ENCODE measurements at regions not wholly inside any gene's neighbourhood (a gene's known extent, or its start where the extent isn't known, plus 50 kb on each side); places are given as distances from the start of the nearest gene placed in this dataset.

DNA sequence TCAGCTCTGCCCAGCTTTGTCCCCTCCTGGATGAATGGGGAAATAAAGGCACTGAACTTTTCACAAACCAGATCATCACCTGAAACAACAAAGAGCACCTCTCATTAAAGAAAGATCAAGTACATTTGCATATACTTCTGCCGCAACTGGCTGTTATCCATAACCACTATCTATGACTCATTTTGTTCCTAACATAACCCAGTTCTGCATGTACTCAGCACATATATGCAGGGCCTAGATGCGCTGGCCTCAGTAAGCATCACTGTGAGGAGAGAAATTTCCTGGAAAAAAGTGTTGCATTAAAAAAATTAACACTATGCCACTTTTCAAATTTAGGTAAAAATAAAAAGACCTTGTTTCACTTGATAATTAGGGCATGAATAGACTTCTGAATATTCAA is 1718.4 kb downstream of the TP53TG3F start:
- WGBS, result 78% methylated on average over 2 of the region's 2 CpGs
- no peaks in the 10 kb centered on the region for H3K36me3 ChIP-seq
- no peaks in the 10 kb centered on the region for H3K27me3 ChIP-seq (replicated peaks; ENCODE audit: insufficient read depth)
- intact Hi-C loops (cut with DNase I), result no loop called here
- no peaks in the 10 kb centered on the region for H3K4me1 ChIP-seq (replicated peaks)
- TF ChIP-seq POLR2AphosphoS5 (IDR thresholded peaks at IDR 0.05) (no peak), POLR2A (IDR thresholded peaks at IDR 0.05) (no peak), CTCF (IDR thresholded peaks at IDR 0.05) (no peak)
- no peak overlapping the region for H3K4me3 ChIP-seq
- no peak overlapping the region for H3K27ac ChIP-seq
- no peak for DNase-seq (ENCODE audit: low spot score)
- H3K9me3 ChIP-seq, result no peaks in the 10 kb centered on the region

DNA sequence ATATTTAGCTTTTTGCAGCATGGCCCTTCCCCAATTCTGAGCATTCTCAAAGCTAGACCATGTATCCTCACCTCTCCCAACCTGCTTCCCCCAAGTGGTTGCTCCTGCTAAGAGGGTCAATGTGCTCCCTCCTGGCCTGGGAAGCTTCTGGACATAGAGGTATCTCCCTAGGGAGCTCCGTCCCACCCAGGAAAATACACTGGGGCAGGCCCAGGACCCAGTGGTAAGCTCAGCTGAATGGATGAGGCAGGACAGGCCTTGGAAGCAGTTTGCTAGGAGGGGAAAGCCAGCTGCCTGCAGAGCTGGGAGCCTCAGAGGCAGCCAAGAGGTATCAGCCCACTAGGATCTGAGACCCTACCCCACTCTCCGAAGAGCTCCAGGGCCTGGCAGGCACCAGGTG is 1721.6 kb downstream of the TP53TG3F start:
- H3K4me1 ChIP-seq (replicated peaks), result no peaks in the 10 kb centered on the region
- intact Hi-C loops (cut with DNase I), result no loop called here
- no peak overlapping the region for H3K27ac ChIP-seq
- no peak for DNase-seq (ENCODE audit: low spot score)
- 52% methylated on average over 2 of the region's 2 CpGs for WGBS
- TF ChIP-seq POLR2A (IDR thresholded peaks at IDR 0.05), result no peak
- no peak for TF ChIP-seq CTCF (IDR thresholded peaks at IDR 0.05)
- no peak for TF ChIP-seq POLR2AphosphoS5 (IDR thresholded peaks at IDR 0.05)
- H3K36me3 ChIP-seq, result no peaks in the 10 kb centered on the region
- no peak overlapping the region for H3K4me3 ChIP-seq
- H3K9me3 ChIP-seq, result no peaks in the 10 kb centered on the region
- no peaks in the 10 kb centered on the region for H3K27me3 ChIP-seq (replicated peaks; ENCODE audit: insufficient read depth)

DNA sequence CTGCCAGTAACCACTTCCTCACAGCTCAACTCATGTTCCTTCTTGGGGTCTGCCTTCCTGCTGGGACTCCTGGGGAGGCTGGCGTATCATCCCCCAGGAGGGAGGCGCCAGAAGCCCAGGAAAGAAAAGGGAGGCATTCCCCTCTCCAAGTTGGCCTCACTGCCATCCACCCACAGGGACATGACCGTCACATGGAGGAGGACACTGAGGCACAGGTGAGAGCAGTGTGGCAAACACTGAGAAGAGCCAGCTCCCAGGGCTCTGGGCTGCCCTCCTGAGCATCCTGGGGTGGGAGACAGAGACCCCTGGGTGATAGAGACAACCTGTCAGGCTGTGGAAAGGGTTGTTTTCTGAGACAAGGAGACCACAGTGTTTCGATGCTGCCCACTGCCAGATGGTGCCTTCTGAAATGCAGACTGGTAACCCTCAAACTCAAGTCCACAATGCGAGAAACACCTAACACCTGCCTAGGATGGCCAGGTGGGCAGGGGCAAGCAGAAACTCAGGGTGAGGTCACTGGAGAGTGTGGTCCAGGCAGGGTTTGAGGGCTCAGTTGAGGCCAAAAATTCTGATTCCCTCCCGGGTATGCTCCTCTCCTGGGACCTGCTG is 1722.1 kb downstream of the TP53TG3F start:
- Histone ChIP-seq H3K27me3 (replicated peaks; ENCODE audit: insufficient read depth) (no peaks in the 10 kb centered on the region), H3K9me3 (no peaks in the 10 kb centered on the region), H3K4me3 (no peak overlapping the region), H3K27ac (no peak overlapping the region), H3K36me3 (no peaks in the 10 kb centered on the region), H3K4me1 (replicated peaks) (no peaks in the 10 kb centered on the region)
- intact Hi-C loops (cut with DNase I), result no loop called here
- DNase-seq (ENCODE audit: low spot score), result no peak
- TF ChIP-seq CTCF (IDR thresholded peaks at IDR 0.05) (no peak), POLR2AphosphoS5 (IDR thresholded peaks at IDR 0.05) (no peak), POLR2A (IDR thresholded peaks at IDR 0.05) (no peak)
- WGBS, result 60% methylated on average over 6 of the region's 6 CpGs

GRCh38 chr16:35182043-35182677 is 1722.7 kb downstream of the TP53TG3F start:
- Histone ChIP-seq H3K27ac (no peak overlapping the region), H3K36me3 (no peaks in the 10 kb centered on the region), H3K4me1 (replicated peaks) (no peaks in the 10 kb centered on the region), H3K9me3 (no peaks in the 10 kb centered on the region), H3K27me3 (replicated peaks; ENCODE audit: insufficient read depth) (no peaks in the 10 kb centered on the region), H3K4me3 (no peak overlapping the region)
- no peak for TF ChIP-seq POLR2A (IDR thresholded peaks at IDR 0.05)
- TF ChIP-seq CTCF (IDR thresholded peaks at IDR 0.05), result no peak
- TF ChIP-seq POLR2AphosphoS5 (IDR thresholded peaks at IDR 0.05), result no peak
- DNase-seq (ENCODE audit: low spot score), result no peak
- intact Hi-C loops (cut with DNase I), result no loop called here

- 73% methylated on average over 6 of the region's 6 CpGs for WGBS
- TF ChIP-seq CTCF (IDR thresholded peaks at IDR 0.05), result no peak
- TF ChIP-seq POLR2AphosphoS5 (IDR thresholded peaks at IDR 0.05), result no peak
- no peak for TF ChIP-seq POLR2A (IDR thresholded peaks at IDR 0.05)
- intact Hi-C loops (cut with DNase I), result no loop called here
These were observed 1723.6 kb downstream of the TP53TG3F start for GRCh38 chr16:35182943-35183550.

More at GRCh38 chr16:35182943-35183550, 1723.6 kb downstream of the TP53TG3F start:
- no peak overlapping the region for H3K27ac ChIP-seq
- no peaks in the 10 kb centered on the region for H3K36me3 ChIP-seq
- no peaks in the 10 kb centered on the region for H3K9me3 ChIP-seq
- H3K4me3 ChIP-seq, result no peak overlapping the region
- no peak for DNase-seq (ENCODE audit: low spot score)
- H3K4me1 ChIP-seq (replicated peaks), result no peaks in the 10 kb centered on the region
- no peaks in the 10 kb centered on the region for H3K27me3 ChIP-seq (replicated peaks; ENCODE audit: insufficient read depth)

Data from prostate gland (tissue), 2 donors.